ENCODE measurements at regions not wholly inside any gene's neighbourhood (a gene's known extent, or its start where the extent isn't known, plus 50 kb on each side); places are given as distances from the start of the nearest gene placed in this dataset.

GRCh38 chr3:167958141-167958540 lies 137.6 kb downstream of the GOLIM4 start:
- DNase-seq: no peak

- DNase-seq: no peak
These were observed 142.8 kb downstream of the GOLIM4 start for GRCh38 chr3:167952969-167953368.

DNA sequence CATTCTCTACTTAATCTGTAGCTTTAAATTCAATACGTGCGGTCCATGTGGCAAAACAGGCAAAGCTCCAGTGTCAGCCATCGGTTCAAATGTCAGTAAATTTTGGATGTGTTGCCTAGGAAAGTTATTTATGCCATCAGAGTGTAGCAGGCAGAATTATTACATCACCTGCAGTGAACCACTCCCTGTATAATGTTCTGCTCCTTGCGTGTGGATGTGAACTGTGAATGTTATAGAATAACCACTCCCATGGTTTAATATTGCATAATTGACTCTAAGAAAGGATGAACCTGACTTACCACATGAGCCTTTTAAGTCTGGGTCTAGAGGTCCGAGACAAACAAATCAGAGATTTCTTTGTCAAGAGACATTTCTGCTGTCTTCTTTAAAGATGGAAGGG lies 145.5 kb downstream of the GOLIM4 start:
- DNase-seq: no peak

DNA sequence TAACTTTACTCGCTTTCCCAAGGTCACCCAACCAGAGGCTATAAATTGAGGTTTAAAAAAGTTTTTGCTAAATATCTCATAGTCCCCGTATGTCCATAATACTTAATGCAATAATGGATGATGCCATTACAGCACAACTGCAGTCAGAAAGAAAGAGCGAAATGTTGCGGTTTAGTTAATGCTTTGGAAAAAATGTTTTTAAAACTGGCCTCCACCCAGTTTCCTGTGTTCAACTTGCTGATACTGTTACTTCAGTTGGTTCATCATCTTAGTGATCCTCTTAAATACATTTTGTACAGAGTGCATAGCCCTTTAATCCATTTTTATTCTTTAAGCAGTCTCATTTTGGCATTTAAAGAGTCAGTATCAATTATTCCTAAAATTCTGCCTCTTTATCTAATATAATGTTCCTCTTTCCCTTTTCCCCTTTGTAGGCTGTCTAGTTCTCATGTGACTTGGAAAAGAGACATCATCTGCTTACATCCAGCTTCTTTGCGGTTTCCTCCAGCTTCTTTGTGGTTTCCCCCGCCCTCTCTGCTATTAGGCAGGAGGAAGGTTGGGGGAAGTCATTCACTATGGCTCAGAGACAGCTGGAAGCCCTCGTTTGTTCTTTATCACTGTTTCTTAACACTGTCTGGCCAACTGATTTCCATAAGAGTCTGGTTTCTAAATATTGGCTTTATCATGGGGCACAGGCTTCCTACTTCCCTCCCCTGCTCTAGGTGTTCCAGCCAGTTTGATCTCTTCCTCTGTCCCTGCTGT lies 154.3 kb downstream of the GOLIM4 start:
- DNase-seq: peak; percentile 25

GRCh38 chr3:167940241-167940640 lies 155.5 kb downstream of the GOLIM4 start:
- DNase-seq: no peak

- no peak for DNase-seq
These were observed 157.2 kb downstream of the GOLIM4 start for GRCh38 chr3:167938516-167938915.

DNA sequence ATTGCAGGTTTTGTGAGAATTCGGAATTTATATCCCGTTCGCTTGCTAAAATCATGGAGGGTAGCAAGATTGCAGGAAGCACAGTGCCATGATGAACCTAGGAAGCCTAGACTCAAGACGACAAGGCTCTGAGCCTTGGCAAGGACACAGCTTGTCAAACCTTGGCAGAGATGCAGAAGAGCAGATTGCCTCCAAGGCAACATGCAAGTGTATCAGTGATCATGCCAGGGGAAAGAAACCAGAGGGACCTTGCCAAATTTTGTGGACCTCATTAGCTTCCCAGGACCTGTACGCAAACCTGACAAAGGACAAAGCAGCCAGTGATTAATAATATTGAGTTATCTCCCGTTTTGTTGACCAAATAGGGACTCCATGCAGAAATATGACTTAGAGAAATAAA lies 159.7 kb downstream of the GOLIM4 start:
- no peak for DNase-seq

GRCh38 chr3:167930453-167930852 lies 165.3 kb downstream of the GOLIM4 start:
- no peak for DNase-seq

DNA sequence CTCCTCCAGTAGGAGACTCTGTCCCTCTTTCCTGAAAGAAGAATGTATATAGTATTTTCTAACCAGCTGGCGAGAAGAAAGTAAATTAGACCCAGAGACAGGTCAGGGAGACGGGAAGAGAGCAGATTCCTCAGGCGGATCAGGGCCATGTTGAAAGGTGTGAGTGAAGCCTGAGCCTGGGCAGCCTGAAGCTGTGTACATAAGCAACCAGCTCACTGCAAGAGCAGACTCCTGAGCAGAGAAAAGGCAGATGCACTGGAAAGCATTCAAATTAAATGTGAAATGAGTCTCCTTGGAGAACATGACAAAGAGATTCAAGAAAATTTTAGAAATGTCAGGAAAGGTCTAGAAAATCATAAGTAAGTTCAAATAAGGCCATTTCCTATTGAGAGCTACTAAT lies 165.8 kb downstream of the GOLIM4 start:
- DNase-seq: no peak

GRCh38 chr3:167928381-167928780 lies 167.3 kb downstream of the GOLIM4 start:
- no peak for DNase-seq

GRCh38 chr3:167920747-167921146 lies 175.0 kb downstream of the GOLIM4 start:
- DNase-seq: no peak

DNA sequence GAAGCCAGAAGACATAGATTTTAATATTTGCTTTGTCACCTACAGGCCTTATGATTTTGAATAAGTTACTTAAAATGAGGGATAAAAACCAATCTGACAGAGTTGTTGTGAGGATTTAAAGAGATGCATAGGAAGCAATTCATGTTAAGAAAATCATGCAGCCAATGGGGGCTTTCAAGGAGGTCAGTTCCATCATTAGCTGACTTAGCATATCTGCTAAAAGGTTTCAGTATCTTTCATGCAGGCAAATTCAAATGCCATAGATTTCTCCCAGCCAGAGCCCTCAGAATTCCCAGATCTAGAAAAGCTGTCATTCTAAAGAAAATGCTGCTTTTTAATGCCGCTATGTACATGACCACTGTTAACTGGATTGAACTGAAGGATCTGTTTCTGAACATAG lies 176.1 kb downstream of the GOLIM4 start:
- DNase-seq: no peak

- no peak for DNase-seq
These were observed 177.0 kb downstream of the GOLIM4 start for GRCh38 chr3:167918686-167919085.

- no peak for DNase-seq
These were observed 177.6 kb downstream of the GOLIM4 start for GRCh38 chr3:167918008-167918596.

DNA sequence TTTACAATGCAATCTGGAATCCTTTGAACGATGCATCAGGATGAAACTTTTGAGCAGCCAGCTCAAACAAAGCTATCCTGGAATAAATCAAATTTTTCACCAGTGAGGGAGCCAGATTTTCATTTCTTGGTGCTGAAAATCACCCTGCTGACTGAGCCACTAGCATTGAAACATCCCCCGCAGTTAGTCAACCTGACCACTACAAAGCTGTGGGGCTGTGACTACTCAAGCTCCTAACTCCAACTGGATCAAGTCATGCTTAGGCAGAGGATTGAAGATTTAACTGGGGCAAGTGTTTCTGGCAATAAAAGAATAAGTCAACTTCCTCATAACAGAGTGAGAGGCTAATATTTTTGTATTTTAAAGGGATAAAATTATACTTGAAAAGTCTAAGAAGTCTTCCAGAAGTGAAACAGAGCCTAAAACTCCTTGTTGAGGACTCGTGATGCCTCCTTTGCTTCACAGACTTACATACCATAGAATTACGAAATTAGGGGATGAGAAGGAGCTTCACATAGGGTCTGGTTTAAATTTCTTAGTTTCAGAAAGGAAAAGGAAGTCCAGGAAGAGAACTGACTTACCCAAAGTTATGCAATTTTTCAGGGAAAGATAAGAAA lies 177.8 kb downstream of the SERPINI1 start:
- no peak for DNase-seq

- DNase-seq: no peak
These were observed 174.4 kb downstream of the SERPINI1 start for GRCh38 chr3:167909952-167910351.

GRCh38 chr3:167909504-167909896 lies 174.0 kb downstream of the SERPINI1 start:
- DNase-seq: no peak

DNA sequence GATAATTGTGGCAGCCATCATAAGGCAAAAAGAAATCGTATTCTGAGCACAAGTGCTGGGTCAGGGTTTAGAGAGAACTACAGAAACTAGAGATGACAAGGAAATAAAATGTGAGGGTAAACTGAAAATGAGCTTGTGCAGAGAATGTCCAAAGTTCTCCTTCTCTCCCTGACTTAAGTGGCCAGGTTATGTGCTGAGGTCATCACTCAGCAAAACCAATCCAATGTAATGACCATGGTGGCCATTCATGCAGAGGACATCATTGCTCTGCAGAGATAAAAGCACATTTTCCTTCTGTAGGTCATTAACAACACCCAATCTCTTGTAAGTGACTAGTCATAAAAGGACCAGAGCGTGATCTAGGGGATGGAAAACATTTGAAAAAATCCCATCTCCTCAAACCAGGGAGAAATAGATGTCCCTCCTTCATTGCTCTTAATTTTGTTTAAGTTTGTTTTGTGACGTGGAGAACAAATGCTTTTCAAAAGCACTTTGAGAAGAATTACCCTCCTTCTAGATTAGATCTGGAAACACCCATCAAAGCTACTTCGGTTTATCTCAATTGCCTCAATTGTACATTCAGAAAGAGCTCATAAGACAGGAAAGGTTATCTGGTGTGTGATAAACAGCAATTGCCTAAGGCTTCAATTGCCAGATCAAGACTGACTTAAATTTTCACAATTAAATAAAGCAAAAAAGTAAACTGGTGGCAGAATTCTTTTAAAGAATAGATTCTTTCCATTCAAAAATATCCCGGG lies 173.4 kb downstream of the SERPINI1 start:
- no peak for DNase-seq

DNA sequence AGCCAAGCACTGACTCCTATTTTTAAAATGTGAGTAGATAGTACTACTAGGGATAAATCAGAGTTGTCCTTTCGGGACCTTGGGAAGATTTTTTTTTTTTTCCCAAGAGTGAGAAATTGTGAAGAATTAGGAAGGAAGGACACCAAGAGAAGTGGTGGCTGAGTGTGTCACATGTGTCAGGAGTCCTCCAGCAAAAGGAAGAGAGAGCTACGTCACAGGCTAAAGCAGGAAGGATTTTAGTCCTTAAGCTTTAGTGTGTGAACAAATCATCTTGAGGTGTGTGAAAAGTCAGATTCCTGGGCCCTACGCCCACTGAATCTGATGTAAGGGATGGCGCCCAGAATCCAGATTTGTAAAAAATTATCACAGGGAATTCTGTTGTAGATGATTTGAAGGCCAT lies 172.7 kb downstream of the SERPINI1 start:
- no peak for DNase-seq

DNA sequence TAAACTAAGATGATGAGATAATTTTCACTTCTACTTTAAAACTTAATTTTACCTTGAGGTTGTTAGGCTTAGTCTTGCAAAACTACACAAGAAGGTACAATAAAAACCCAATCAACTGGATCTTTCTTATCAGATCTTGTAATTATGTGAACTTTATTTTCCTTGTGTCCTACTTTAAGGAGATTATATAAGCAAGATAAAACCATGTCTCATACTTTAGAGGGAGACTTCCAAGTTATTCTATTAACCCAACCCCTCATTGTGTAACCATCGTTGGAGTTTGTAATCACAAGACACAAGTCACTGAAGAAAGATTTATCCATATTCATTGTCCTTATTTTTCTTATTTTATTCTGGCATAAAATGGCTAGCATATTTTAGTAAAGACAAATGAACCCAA lies 165.6 kb downstream of the SERPINI1 start:
- DNase-seq: no peak

DNA sequence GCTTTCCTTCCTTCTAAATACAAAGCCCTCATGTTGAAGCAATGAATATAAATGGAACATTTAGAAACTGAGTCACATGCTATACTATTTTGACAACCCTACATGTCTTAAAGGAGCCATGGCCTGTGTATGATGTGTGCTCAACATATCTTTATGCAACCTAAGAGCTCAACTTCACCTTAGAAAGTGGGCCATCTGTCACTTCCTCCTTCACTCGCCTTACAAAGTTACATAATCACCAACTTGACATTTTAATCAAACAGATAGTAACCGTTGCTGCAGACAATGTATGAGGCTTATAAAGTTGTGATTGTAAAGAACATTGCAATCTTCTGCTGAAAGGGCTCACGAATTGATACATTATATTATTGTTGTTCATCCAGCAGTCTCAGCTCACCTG lies 163.6 kb downstream of the SERPINI1 start:
- DNase-seq: no peak

DNA sequence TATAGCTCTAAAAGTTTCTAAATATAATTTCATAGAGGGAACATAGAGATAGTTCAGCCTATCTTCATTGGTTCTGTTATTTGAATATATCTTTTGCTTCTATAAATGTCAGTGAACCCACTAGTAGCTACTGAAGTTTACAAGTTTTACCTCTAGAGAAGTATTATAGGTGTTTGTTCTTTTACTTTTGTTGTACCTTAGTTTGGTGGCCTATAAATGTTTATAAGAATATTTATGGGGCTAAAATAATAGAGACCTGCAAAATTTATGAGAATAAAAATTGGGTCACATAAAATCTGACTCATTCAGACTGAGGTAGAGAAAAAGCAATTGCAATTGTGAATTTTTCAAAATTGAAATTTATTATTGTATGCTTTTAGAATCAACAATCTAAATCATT lies 162.6 kb downstream of the SERPINI1 start:
- DNase-seq: no peak

DNA sequence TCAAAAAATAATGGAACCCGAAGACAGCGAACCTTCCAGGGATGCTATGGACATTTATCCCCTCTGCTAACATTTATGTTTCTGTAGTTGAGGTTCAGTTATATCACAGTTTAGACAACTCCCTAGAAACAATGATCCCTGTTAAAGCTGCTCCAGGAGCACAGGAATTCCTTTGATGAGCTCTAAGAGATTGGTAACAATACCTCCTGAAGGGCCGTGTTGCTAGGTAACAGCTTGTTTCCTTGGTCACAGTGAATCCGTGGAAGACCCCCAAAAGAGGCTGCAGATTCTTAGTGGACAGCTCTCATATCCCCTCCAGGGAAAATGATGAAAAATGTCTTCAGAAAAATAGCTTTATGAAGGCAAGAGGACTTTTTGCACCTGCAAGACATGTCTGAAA lies 160.2 kb downstream of the SERPINI1 start:
- DNase-seq: no peak

Data from skin of body (tissue), 1 donor.